ENCODE measurements at regions not wholly inside any gene's neighbourhood (a gene's known extent, or its start where the extent isn't known, plus 50 kb on each side); places are given as distances from the start of the nearest gene placed in this dataset.

GRCh38 chr5:123269851-123270250 lies 153.4 kb downstream of the CEP120 start:
- WGBS (ENCODE audit: insufficient coverage, insufficient replicate concordance, low lambda C conversion rate, missing lambda C conversion rate) = 21% methylated on average over 7 of the region's 7 CpGs
- ATAC-seq = no peak

More at GRCh38 chr5:123269851-123270250, 153.4 kb downstream of the CEP120 start:
- H3K27ac ChIP-seq (ENCODE audit: control insufficient read depth, insufficient read depth) = no peak overlapping the region
- ChIA-PET RAD21 (ENCODE audit: unreplicated experiment) (no interaction called here), POLR2A (no interaction called here), CTCF (no interaction called here), SMC1A (ENCODE audit: uncharacterized antibody, unreplicated experiment) (no interaction called here)
- in situ Hi-C loops (cut with MboI) (no loop called here), intact Hi-C loops (cut with micrococcal nuclease; ENCODE audit: unreplicated experiment) (no loop called here)
- H3K79me2 ChIP-seq (ENCODE audit: control insufficient read depth, insufficient read depth, low read length) = no peaks in the 10 kb centered on the region
- TF ChIP-seq, protein P1, sequence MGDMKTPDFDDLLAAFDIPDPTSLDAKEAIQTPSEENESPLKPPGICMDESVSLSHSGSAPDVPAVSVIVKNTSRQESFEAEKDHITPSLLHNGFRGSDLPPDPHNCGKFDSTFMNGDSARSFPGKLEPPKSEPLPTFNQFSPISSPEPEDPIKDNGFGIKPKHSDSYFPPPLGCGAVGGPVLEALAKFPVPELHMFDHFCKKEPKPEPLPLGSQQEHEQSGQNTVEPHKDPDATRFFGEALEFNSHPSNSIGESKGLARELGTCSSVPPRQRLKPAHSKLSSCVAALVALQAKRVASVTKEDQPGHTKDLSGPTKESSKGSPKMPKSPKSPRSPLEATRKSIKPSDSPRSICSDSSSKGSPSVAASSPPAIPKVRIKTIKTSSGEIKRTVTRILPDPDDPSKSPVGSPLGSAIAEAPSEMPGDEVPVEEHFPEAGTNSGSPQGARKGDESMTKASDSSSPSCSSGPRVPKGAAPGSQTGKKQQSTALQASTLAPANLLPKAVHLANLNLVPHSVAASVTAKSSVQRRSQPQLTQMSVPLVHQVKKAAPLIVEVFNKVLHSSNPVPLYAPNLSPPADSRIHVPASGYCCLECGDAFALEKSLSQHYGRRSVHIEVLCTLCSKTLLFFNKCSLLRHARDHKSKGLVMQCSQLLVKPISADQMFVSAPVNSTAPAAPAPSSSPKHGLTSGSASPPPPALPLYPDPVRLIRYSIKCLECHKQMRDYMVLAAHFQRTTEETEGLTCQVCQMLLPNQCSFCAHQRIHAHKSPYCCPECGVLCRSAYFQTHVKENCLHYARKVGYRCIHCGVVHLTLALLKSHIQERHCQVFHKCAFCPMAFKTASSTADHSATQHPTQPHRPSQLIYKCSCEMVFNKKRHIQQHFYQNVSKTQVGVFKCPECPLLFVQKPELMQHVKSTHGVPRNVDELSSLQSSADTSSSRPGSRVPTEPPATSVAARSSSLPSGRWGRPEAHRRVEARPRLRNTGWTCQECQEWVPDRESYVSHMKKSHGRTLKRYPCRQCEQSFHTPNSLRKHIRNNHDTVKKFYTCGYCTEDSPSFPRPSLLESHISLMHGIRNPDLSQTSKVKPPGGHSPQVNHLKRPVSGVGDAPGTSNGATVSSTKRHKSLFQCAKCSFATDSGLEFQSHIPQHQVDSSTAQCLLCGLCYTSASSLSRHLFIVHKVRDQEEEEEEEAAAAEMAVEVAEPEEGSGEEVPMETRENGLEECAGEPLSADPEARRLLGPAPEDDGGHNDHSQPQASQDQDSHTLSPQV (IDR thresholded peaks at IDR 0.05) = no peak
- TF ChIP-seq SMARCA5 (IDR thresholded peaks at IDR 0.05) (no peak), FOXK2 (IDR thresholded peaks at IDR 0.05) (no peak), IRF5 (IDR thresholded peaks at IDR 0.05; ENCODE audit: borderline replicate concordance) (no peak), BMI1 (IDR thresholded peaks at IDR 0.05; ENCODE audit: borderline replicate concordance) (no peak), RCOR1 (conservative IDR thresholded peaks at IDR 0.05; ENCODE audit: low read depth, low read length) (no peak), NR2C2 (IDR thresholded peaks at IDR 0.05; ENCODE audit: borderline replicate concordance, control insufficient read depth, insufficient read length, low read depth) (no peak), EP300 (IDR thresholded peaks at IDR 0.05; ENCODE audit: borderline replicate concordance in 1 of 2, control insufficient read depth in 1 of 2, low read depth in 2 of 2, low read length in 2 of 2) (no peak), ZBTB33 (IDR thresholded peaks at IDR 0.05) (no peak), NR2F1 (conservative IDR thresholded peaks at IDR 0.05) (no peak), ZNF24 (IDR thresholded peaks at IDR 0.05) (no peak), SIN3A (IDR thresholded peaks at IDR 0.05; ENCODE audit: low read depth, low read length) (no peak), BACH1 (IDR thresholded peaks at IDR 0.05; ENCODE audit: borderline replicate concordance) (no peak), RBBP5 (conservative IDR thresholded peaks at IDR 0.05) (no peak)
- TF ChIP-seq, protein P2, sequence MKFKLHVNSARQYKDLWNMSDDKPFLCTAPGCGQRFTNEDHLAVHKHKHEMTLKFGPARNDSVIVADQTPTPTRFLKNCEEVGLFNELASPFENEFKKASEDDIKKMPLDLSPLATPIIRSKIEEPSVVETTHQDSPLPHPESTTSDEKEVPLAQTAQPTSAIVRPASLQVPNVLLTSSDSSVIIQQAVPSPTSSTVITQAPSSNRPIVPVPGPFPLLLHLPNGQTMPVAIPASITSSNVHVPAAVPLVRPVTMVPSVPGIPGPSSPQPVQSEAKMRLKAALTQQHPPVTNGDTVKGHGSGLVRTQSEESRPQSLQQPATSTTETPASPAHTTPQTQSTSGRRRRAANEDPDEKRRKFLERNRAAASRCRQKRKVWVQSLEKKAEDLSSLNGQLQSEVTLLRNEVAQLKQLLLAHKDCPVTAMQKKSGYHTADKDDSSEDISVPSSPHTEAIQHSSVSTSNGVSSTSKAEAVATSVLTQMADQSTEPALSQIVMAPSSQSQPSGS (IDR thresholded peaks at IDR 0.05; ENCODE audit: low read length) = no peak
- TF ChIP-seq, protein P3, sequence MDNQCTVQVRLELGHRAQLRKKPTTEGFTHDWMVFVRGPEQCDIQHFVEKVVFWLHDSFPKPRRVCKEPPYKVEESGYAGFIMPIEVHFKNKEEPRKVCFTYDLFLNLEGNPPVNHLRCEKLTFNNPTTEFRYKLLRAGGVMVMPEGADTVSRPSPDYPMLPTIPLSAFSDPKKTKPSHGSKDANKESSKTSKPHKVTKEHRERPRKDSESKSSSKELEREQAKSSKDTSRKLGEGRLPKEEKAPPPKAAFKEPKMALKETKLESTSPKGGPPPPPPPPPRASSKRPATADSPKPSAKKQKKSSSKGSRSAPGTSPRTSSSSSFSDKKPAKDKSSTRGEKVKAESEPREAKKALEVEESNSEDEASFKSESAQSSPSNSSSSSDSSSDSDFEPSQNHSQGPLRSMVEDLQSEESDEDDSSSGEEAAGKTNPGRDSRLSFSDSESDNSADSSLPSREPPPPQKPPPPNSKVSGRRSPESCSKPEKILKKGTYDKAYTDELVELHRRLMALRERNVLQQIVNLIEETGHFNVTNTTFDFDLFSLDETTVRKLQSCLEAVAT (IDR thresholded peaks at IDR 0.05) = no peak
- no peak overlapping the region for H2AFZ ChIP-seq (ENCODE audit: control insufficient read depth, low read depth, low read length)
- DNase-seq (ENCODE audit: low read depth, low spot score) = no peak
- BruUV-seq (replicated peaks) = no TSS peak
- H3K4me1 ChIP-seq (ENCODE audit: control insufficient read depth, insufficient read depth, low read length) = no peaks in the 10 kb centered on the region
- no peak overlapping the region for H3K9ac ChIP-seq (ENCODE audit: control insufficient read depth, insufficient read depth, low read length)
- no peak overlapping the region for H3K4me3 ChIP-seq
- no peaks in the 10 kb centered on the region for H4K20me1 ChIP-seq (ENCODE audit: control insufficient read depth, insufficient read depth)
- no peaks in the 10 kb centered on the region for H3K9me3 ChIP-seq (replicated peaks; ENCODE audit: control insufficient read depth, insufficient read depth, low read length)
- no peaks in the 10 kb centered on the region for H3K36me3 ChIP-seq (ENCODE audit: control insufficient read depth in 2 of 2, insufficient read depth in 2 of 2, low read length in 1 of 2)
- no peak for FAIRE-seq
- no peak overlapping the region for H3K4me2 ChIP-seq (ENCODE audit: control insufficient read depth, insufficient read depth)
- no peaks in the 10 kb centered on the region for H3K27me3 ChIP-seq (replicated peaks in 1 of 2; ENCODE audit: control insufficient read depth in 2 of 2, insufficient read depth in 2 of 2, low read length in 1 of 2)

Data from GM12878 (cell line).